GM12878 (cell line): ENCODE measurements at regions not wholly inside any gene's neighbourhood (a gene's known extent, or its start where the extent isn't known, plus 50 kb on each side); places are given as distances from the start of the nearest gene placed in this dataset.

Experiments used
- BHLHE40 ChIP-seq, 2 experiments: fragments of 450-650 bp in 1 of 2; IDR thresholded peaks; 2 replicates each; pipeline ENCODE4 v1.6.1; 2011 to 2017; ENCODE audit warnings: low read depth in 2 of 2, borderline replicate concordance in 1 of 2, improper control_type of control experiment in 1 of 2, low read length in 1 of 2, mild to moderate bottlenecking in 1 of 2
- BRCA1 ChIP-seq: IDR thresholded peaks from 2 replicates; pipeline ENCODE4 v1.6.1; 2011; ENCODE audit warnings: low read depth, low read length, improper control_type of control experiment
- CHD2 ChIP-seq: IDR thresholded peaks from 2 replicates; pipeline ENCODE4 v1.6.1; 2011; ENCODE audit warnings: low read depth, low read length, improper control_type of control experiment, borderline replicate concordance
- CTCF ChIP-seq, 3 experiments: IDR thresholded peaks in 2 of 3; conservative IDR thresholded peaks in 1 of 3; 2 replicates each; pipeline ENCODE4 v1.5.1; 2011; ENCODE audit warnings: low read depth in 3 of 3, low read length in 3 of 3, mild to moderate bottlenecking in 3 of 3, control low read depth in 2 of 3, moderate library complexity in 2 of 3, inconsistent platforms in 1 of 3, mixed read lengths in 1 of 3; ENCODE audit not compliant: control insufficient read depth in 2 of 3, insufficient read depth in 1 of 3; ENCODE audit errors: extremely low read depth in 1 of 3
- CUX1 ChIP-seq: IDR thresholded peaks from 2 replicates; pipeline ENCODE4 v1.6.1; 2012; ENCODE audit warnings: improper control_type of control experiment, low read depth, low read length; ENCODE audit not compliant: insufficient replicate concordance
- DPF2 ChIP-seq: fragments of 450-650 bp; IDR thresholded peaks from 2 replicates; pipeline ENCODE4 v1.6.1; 2017; ENCODE audit warnings: mild to moderate bottlenecking
- FOS ChIP-seq: IDR thresholded peaks from 3 replicates; pipeline ENCODE4 v1.6.1; 2011; ENCODE audit warnings: borderline replicate concordance; ENCODE audit not compliant: insufficient read length; ENCODE audit errors: extremely low read depth
- JUND ChIP-seq: IDR thresholded peaks from 2 replicates; pipeline ENCODE4 v1.6.1; 2012; ENCODE audit warnings: low read depth, mild to moderate bottlenecking, low read length, improper control_type of control experiment, moderate library complexity
- POLR2A ChIP-seq: IDR thresholded peaks from 2 replicates; pipeline ENCODE4 v1.6.1; 2011; ENCODE audit warnings: low read depth, mild to moderate bottlenecking, low read length
- USF2 ChIP-seq: IDR thresholded peaks from 2 replicates; pipeline ENCODE4 v1.6.1; 2011; ENCODE audit warnings: low read depth, low read length, improper control_type of control experiment, borderline replicate concordance
- YY1 ChIP-seq: IDR thresholded peaks from 2 replicates; pipeline ENCODE4 v1.6.1; 2011; ENCODE audit warnings: low read depth, mild to moderate bottlenecking, low read length
- ZSCAN29 ChIP-seq: fragments of 450-650 bp; IDR thresholded peaks from 2 replicates; pipeline ENCODE4 v1.6.1; 2017; ENCODE audit warnings: mild to moderate bottlenecking, moderate library complexity
- TF ChIP-seq, protein P1 (sequence below): IDR thresholded peaks from 2 replicates; pipeline ENCODE4 v1.6.1; 2012; ENCODE audit warnings: mild to moderate bottlenecking, low read depth, low read length

GRCh38 chr2:107218208-107218607, 332.2 kb upstream of the ST6GAL2 start:
- TF ChIP-seq BHLHE40 (IDR thresholded peaks at IDR 0.05; ENCODE audit: borderline replicate concordance in 1 of 2, low read depth in 2 of 2, low read length in 1 of 2) (no peak), CHD2 (no peak), CTCF (IDR thresholded peaks at IDR 0.05 in 2 of 3, conservative IDR thresholded peaks at IDR 0.05 in 1 of 3; ENCODE audit: control insufficient read depth in 2 of 3, extremely low read depth in 1 of 3, insufficient read depth in 1 of 3, low read depth in 3 of 3, low read length in 3 of 3) (no peak), YY1 (no peak), DPF2 (no peak), USF2 (no peak), BRCA1 (no peak), ZSCAN29 (no peak), JUND (no peak), CUX1 (no peak), FOS (no peak), POLR2A (no peak)
- TF ChIP-seq, protein P1, sequence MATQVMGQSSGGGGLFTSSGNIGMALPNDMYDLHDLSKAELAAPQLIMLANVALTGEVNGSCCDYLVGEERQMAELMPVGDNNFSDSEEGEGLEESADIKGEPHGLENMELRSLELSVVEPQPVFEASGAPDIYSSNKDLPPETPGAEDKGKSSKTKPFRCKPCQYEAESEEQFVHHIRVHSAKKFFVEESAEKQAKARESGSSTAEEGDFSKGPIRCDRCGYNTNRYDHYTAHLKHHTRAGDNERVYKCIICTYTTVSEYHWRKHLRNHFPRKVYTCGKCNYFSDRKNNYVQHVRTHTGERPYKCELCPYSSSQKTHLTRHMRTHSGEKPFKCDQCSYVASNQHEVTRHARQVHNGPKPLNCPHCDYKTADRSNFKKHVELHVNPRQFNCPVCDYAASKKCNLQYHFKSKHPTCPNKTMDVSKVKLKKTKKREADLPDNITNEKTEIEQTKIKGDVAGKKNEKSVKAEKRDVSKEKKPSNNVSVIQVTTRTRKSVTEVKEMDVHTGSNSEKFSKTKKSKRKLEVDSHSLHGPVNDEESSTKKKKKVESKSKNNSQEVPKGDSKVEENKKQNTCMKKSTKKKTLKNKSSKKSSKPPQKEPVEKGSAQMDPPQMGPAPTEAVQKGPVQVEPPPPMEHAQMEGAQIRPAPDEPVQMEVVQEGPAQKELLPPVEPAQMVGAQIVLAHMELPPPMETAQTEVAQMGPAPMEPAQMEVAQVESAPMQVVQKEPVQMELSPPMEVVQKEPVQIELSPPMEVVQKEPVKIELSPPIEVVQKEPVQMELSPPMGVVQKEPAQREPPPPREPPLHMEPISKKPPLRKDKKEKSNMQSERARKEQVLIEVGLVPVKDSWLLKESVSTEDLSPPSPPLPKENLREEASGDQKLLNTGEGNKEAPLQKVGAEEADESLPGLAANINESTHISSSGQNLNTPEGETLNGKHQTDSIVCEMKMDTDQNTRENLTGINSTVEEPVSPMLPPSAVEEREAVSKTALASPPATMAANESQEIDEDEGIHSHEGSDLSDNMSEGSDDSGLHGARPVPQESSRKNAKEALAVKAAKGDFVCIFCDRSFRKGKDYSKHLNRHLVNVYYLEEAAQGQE, result no peak
